ENCODE measurements at regions not wholly inside any gene's neighbourhood (a gene's known extent, or its start where the extent isn't known, plus 50 kb on each side); places are given as distances from the start of the nearest gene placed in this dataset.

GRCh38 chr13:39249982-39250381 lies 211.7 kb downstream of the NHLRC3 start:
- H3K4me1 Mint-ChIP-seq (ENCODE audit: unreplicated experiment): no peaks in the 10 kb centered on the region

DNA sequence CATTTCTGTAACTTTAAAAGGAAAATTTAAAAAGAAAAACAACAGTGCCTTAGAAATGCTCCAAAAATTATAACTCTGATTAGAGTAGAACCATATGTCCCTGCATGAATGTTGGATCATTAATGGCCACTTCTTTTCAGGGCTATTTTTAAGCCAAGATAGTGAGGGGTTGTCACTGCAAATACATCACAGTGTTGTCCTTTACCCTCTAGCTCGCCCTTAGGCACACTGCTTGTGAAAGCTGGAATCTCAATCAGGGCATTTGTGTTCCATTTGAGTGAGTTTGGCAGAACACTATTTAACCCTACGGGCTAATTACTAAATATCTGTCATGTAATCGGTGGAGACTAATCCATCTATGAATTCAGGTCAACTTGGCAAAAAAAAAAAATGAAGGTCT lies 212.2 kb downstream of the NHLRC3 start:
- Mint-ChIP-seq H3K27ac (ENCODE audit: unreplicated experiment) (no peak overlapping the region), H3K4me1 (ENCODE audit: unreplicated experiment) (no peaks in the 10 kb centered on the region), H3K9me3 (ENCODE audit: unreplicated experiment) (no peaks in the 10 kb centered on the region), H3K4me3 (ENCODE audit: unreplicated experiment) (no peak overlapping the region), H3K36me3 (ENCODE audit: low read depth, unreplicated experiment) (no peaks in the 10 kb centered on the region), H3K27me3 (ENCODE audit: unreplicated experiment) (no peaks in the 10 kb centered on the region)
- no peak for DNase-seq (ENCODE audit: low spot score)
- TF ChIP-seq CTCF (IDR thresholded peaks at IDR 0.05; ENCODE audit: unreplicated experiment): no peak

More at GRCh38 chr13:39249982-39250381, 211.7 kb downstream of the NHLRC3 start:
- H3K4me3 Mint-ChIP-seq (ENCODE audit: unreplicated experiment): no peak overlapping the region
- no peak for DNase-seq (ENCODE audit: low spot score)
- H3K9me3 Mint-ChIP-seq (ENCODE audit: unreplicated experiment): no peaks in the 10 kb centered on the region
- no peaks in the 10 kb centered on the region for H3K36me3 Mint-ChIP-seq (ENCODE audit: low read depth, unreplicated experiment)
- TF ChIP-seq CTCF (IDR thresholded peaks at IDR 0.05; ENCODE audit: unreplicated experiment): no peak
- H3K27ac Mint-ChIP-seq (ENCODE audit: unreplicated experiment): no peak overlapping the region
- H3K27me3 Mint-ChIP-seq (ENCODE audit: unreplicated experiment): no peaks in the 10 kb centered on the region

GRCh38 chr13:39251340-39251739 lies 213.1 kb downstream of the NHLRC3 start:
- H3K4me3 Mint-ChIP-seq (ENCODE audit: unreplicated experiment): no peak overlapping the region
- no peak for DNase-seq (ENCODE audit: low spot score)
- no peak for TF ChIP-seq CTCF (IDR thresholded peaks at IDR 0.05; ENCODE audit: unreplicated experiment)
- no peaks in the 10 kb centered on the region for H3K9me3 Mint-ChIP-seq (ENCODE audit: unreplicated experiment)
- no peaks in the 10 kb centered on the region for H3K27me3 Mint-ChIP-seq (ENCODE audit: unreplicated experiment)
- H3K4me1 Mint-ChIP-seq (ENCODE audit: unreplicated experiment): no peaks in the 10 kb centered on the region
- H3K27ac Mint-ChIP-seq (ENCODE audit: unreplicated experiment): no peak overlapping the region
- no peaks in the 10 kb centered on the region for H3K36me3 Mint-ChIP-seq (ENCODE audit: low read depth, unreplicated experiment)

DNA sequence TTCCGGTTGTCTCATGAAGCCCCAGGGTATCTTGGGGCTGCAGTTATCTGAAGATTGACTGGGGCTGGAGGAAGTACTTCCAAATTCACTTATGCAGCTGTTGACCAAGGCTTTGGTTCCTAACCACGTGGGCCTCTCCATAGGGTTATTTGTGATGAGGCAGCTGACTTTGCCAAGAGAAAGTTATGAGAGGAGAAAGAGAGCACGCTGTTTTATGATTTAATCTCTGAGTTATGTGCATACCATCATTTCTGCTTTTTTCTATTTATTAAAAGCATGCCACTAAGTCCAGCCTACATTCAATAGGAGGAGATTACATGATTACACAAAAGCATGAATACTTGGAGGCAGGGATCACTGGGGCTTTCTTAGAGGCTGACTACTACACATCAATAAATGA lies 215.5 kb downstream of the NHLRC3 start:
- H3K4me3 Mint-ChIP-seq (ENCODE audit: unreplicated experiment): no peak overlapping the region
- H3K27ac Mint-ChIP-seq (ENCODE audit: unreplicated experiment): no peak overlapping the region

DNA sequence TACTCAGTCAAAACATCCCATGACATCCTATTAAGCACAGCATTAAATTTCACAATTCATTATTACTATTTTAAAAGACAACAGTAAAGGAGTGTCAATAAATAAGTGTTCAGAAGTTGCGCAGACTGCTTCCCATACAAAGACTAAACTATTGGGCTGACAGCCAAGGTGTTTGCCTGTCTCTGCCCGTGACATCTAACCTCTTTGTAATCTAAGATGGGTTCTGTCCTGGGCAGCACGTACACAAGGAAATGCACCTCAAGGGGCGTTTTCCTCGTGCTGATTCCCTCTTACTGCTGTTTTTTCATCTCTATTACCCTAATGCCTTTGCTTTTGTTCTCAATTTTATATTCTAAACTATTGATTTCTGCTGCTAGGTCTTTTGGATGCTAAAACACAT lies 216.3 kb downstream of the NHLRC3 start:
- Mint-ChIP-seq H3K4me1 (ENCODE audit: unreplicated experiment) (no peaks in the 10 kb centered on the region), H3K4me3 (ENCODE audit: unreplicated experiment) (no peak overlapping the region), H3K36me3 (ENCODE audit: low read depth, unreplicated experiment) (no peaks in the 10 kb centered on the region), H3K27ac (ENCODE audit: unreplicated experiment) (no peak overlapping the region), H3K9me3 (ENCODE audit: unreplicated experiment) (no peaks in the 10 kb centered on the region), H3K27me3 (ENCODE audit: unreplicated experiment) (peaks cover 2% of the 10 kb centered on the region)
- no peak for TF ChIP-seq CTCF (IDR thresholded peaks at IDR 0.05; ENCODE audit: unreplicated experiment)
- no peak for DNase-seq (ENCODE audit: low spot score)

More for the DNA sequence above, 215.5 kb downstream of the NHLRC3 start:
- Mint-ChIP-seq H3K36me3 (ENCODE audit: low read depth, unreplicated experiment) (no peaks in the 10 kb centered on the region), H3K4me1 (ENCODE audit: unreplicated experiment) (no peaks in the 10 kb centered on the region), H3K27me3 (ENCODE audit: unreplicated experiment) (peaks cover 2% of the 10 kb centered on the region), H3K9me3 (ENCODE audit: unreplicated experiment) (no peaks in the 10 kb centered on the region)
- TF ChIP-seq CTCF (IDR thresholded peaks at IDR 0.05; ENCODE audit: unreplicated experiment): no peak
- DNase-seq (ENCODE audit: low spot score): no peak

Measured in endothelial cell (in vitro differentiated cells).